SIG-M5 treated with dmso at 0.1 percent for 504 hours (cell line): ENCODE measurements at regions not wholly inside any gene's neighbourhood (a gene's known extent, or its start where the extent isn't known, plus 50 kb on each side); places are given as distances from the start of the nearest gene placed in this dataset.

ENCODE experiments used
- DNase-seq: peaks from one replicate; lab custom pipeline; 2025; ENCODE audit not compliant: unreplicated experiment; lab: John Stamatoyannopoulos, UW

GRCh38 chr1:157893686-157894085 lies 52.1 kb upstream of the CD5L start:
- DNase-seq, result no peak

GRCh38 chr1:157894613-157895165 lies 53.1 kb upstream of the CD5L start:
- no peak for DNase-seq

- DNase-seq, result no peak
Measured at GRCh38 chr1:157910270-157910669, 68.7 kb upstream of the CD5L start.

DNA sequence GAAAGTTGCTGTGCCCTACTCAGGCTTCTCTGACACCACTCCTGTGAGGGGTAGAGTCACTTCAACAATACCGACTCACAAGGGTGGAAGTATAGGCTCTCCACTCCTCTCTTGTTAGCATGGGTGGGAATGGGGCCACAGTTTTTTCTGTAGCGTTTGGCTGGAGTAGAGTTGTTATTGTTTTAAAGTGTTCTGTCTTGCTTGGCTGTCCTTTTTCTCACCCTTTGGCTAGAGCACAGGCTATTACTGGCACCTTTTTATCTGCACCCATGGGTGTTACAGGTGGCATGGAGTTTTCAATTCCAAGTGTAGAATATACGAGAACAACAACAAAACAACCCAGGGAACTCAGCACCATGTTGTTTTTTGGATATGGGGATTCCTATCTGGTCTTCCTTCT lies 74.3 kb upstream of the CD5L start:
- DNase-seq, result no peak

- no peak for DNase-seq
Measured at GRCh38 chr1:157916887-157917570, 75.4 kb upstream of the CD5L start.

DNA sequence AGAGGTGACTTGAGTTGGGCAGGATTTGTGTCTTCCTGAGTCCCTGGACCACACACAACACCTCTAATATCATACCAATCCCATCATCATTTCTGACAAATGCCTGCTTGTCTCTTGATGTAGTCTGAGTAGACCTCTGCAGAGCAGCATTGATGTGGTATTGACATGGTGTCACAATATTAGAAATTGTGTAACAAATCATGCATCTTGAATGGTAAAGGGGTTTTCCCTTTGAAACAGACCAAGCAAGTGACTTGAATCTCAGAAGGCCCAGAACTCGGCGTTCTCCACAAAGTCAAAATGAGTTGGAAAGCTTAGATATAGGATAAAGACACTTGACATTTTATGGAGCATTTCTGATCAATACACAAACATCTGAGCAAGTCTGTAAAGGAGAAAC lies 72.7 kb upstream of the KIRREL1 start:
- no peak for DNase-seq

GRCh38 chr1:157925419-157926166 lies 67.9 kb upstream of the KIRREL1 start:
- DNase-seq, result no peak

- peak; percentile 33 for DNase-seq
Measured at GRCh38 chr1:157932069-157932468, 61.4 kb upstream of the KIRREL1 start.

- DNase-seq, result no peak
Measured at GRCh38 chr1:157937744-157938143, 55.7 kb upstream of the KIRREL1 start.

DNA sequence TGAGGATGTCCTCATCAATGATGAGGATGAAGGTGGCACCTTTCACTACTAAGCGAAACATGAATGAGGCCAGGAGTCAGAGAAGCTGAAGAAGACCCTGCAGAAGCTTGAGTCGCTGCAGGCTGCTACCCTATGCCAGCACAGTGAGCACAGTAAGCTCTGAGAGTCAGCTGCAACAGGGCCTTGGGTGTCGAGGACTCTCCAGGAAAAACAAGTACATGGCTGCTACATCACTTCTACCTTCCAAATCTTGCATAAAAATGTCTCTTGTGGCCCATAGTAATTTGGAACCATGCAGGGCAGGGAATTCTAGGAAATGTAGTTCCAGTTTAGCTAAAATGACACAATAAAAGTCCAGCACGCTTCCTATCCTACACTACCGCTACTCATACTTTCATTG lies 51.5 kb upstream of the KIRREL1 start:
- DNase-seq, result no peak
